Naive thymus-derived CD8-positive, alpha-beta T cell (primary cell): ENCODE measurements at regions not wholly inside any gene's neighbourhood (a gene's known extent, or its start where the extent isn't known, plus 50 kb on each side); places are given as distances from the start of the nearest gene placed in this dataset.

Experiments
- ATAC-seq, 2 donors: fragments of 150-1000 bp; cut with Tn5 transposase in 1 of 2; sonication (Bioruptor Pico), chemical (Tn5 transposase) in 1 of 2; 1 replicate in 1 of 2; 2 replicates in 1 of 2; pipeline ENCODE4 v1.10.0; 2021; ENCODE audit warnings: mild to moderate bottlenecking in 2 of 2, moderate library complexity in 2 of 2
- POLR2A ChIA-PET: fragments of 350-600 bp; sonication (Branson Sonifier 250); formaldehyde crosslinking; loops from one replicate; lab custom pipeline; 2021; ENCODE audit warnings: antibody characterized with exemption; lab: Charles Lee
- DNase-seq, 10 donors: peaks; one replicate each; pipeline versions ENCODE4 v3.0.0 to v3.0.0-alpha.2; 2020 to 2022
- H3K27ac Mint-ChIP-seq, 10 donors: one replicate each; pipeline ENCODE4 v1.8.0; 2020 to 2022; ENCODE audit warnings: mild to moderate bottlenecking in 10 of 10, mixed read lengths in 10 of 10, moderate library complexity in 4 of 10, inconsistent platforms in 1 of 10
- H3K27me3 Mint-ChIP-seq, 5 donors: one replicate each; pipeline ENCODE4 v1.8.0; 2021 to 2022; ENCODE audit warnings: mixed read lengths in 5 of 5
- H3K36me3 Mint-ChIP-seq, 3 donors: one replicate each; pipeline ENCODE4 v1.8.0; 2020 to 2022; ENCODE audit warnings: mixed read lengths in 3 of 3, mild to moderate bottlenecking in 2 of 3, inconsistent platforms in 1 of 3
- H3K4me1 Mint-ChIP-seq, 4 donors: one replicate each; pipeline ENCODE4 v1.8.0; 2021 to 2022; ENCODE audit warnings: mixed read lengths in 4 of 4
- H3K4me3 Mint-ChIP-seq, 10 donors: one replicate each; pipeline ENCODE4 v1.8.0; 2020 to 2022; ENCODE audit warnings: mild to moderate bottlenecking in 10 of 10, mixed read lengths in 10 of 10, moderate library complexity in 6 of 10, inconsistent platforms in 1 of 10
- H3K9me3 Mint-ChIP-seq, 9 donors: one replicate each; pipeline ENCODE4 v1.8.0; 2020 to 2022; ENCODE audit warnings: mixed read lengths in 9 of 9, mild to moderate bottlenecking in 3 of 9, inconsistent platforms in 1 of 9, moderate library complexity in 1 of 9

DNA sequence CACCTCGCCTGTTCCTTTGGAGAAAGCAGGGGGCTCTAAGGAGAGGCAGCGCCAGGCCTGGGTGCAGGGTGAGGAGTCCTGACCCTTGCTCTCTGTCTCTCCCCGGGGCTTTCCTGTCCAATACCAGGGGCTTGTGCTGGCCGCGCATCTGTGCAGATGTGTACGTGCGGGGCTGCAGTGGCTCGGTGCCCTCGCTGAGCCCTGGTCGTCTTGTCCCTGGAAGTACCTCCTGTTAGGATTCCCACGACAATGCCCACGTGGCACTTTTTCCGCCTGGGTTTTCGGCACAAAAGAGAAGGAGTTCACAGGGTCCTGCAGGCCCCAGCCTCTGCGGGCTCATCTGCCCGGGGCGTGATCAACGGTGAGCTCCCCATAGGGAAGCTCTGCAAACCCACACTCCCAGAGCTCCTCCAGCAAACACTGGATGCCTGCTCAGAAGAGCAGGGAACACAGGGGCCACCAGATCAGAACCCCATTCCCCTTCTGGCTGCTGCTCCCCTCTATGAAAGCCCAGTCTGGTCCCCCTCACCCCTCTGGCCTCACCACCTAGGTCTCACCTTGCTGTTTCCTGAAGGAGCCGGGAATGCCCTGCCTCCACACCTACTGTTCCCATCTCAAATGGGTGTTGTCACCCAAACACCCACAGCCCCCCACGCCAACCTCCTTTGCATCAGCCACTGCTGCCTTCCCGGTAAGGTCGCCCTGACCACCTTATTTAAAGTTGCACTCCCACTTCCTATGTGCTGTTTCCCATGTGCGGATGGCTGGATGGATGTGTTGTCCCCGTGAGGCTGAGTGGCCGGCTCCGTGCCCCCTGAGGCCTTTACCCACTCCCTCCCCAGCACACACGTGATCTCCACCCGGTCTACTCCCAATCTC is 62.6 kb upstream of the PRR20G start:
- ATAC-seq (no peak), DNase-seq (no peak)
- no peak overlapping the region for H3K27ac Mint-ChIP-seq
- peaks cover 0 to 2% (median 0%) of the 10 kb centered on the region in 4 donors for H3K4me1 Mint-ChIP-seq
- H3K36me3 Mint-ChIP-seq, result peaks cover 0 to 16% (median 2%) of the 10 kb centered on the region in 3 donors
- POLR2A ChIA-PET, result no interaction called here
- H3K9me3 Mint-ChIP-seq, result peaks cover 0 to 22% (median 6%) of the 10 kb centered on the region in 9 donors
- H3K27me3 Mint-ChIP-seq, result peaks cover 7 to 51% (median 18%) of the 10 kb centered on the region in 5 donors
- peak overlapping the region in 1 of 10 donors; percentile 48 for H3K4me3 Mint-ChIP-seq

DNA sequence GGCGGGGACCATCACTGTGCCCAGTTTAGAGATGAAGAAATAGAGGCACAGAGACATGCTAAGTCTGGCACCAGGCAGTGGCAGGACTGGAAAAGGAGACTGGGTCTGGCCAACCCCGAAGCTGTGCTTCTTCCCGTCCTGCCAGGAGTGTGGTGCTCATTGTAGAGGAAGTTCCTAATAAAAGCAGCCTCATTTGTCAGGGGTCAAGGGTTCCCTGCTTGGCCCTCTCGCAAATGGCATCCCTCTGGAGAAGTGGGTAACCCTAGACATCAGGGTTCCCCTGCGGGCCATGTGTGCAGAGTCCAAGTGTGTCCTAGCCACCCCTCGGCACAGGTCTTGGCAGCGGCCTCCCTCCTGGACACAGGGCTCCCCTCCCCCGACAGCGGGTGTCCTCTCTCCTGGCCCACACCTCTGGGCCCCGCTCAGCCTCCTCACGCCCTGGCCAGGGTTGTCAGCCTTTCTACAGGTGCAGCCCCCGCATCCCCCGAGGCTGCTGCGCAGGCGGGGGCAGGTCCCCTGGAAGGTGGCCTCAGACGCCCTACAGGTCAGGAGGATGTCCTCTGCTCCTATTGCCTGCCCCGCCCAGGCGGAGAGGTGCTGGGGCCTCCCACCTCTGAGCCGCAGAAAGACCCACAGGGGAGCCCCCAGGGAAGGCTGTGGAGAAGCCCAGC is 61.8 kb upstream of the PRR20G start:
- Mint-ChIP-seq H3K4me3 (no peak overlapping the region), H3K36me3 (peaks cover 0 to 16% (median 2%) of the 10 kb centered on the region in 3 donors), H3K9me3 (peaks cover 0 to 21% (median 6%) of the 10 kb centered on the region in 9 donors), H3K4me1 (peaks cover 0 to 2% (median 0%) of the 10 kb centered on the region in 4 donors), H3K27ac (no peak overlapping the region), H3K27me3 (peaks cover 7 to 52% (median 18%) of the 10 kb centered on the region in 5 donors)
- DNase-seq, result no peak
- ATAC-seq, result no peak
- POLR2A ChIA-PET, result no interaction called here

DNA sequence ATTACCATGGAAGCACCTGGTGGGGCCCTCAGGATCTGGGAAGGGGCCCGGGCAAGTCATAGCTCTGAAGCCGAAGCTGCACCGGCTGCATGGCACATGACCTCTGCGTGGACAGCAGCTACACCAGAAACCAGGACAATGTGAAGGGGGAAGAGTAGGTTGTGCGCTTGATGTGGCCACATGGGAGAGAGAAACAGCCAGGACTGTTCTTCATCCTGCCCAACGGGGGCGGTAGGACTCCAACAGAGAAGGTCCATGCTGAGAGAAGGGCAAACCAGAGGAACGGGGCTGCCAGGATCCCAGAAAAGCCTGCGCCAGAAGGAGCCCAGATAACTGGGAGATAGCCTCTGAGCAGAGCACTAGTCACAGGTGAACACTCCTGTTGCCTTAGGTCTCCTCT is 54.9 kb upstream of the PRR20G start:
- H3K27me3 Mint-ChIP-seq, result peaks cover 22 to 71% (median 45%) of the 10 kb centered on the region in 5 donors
- H3K9me3 Mint-ChIP-seq, result peaks cover 0 to 27% (median 5%) of the 10 kb centered on the region in 9 donors
- DNase-seq (no peak), ATAC-seq (no peak)
- H3K4me3 Mint-ChIP-seq, result no peak overlapping the region
- no peak overlapping the region for H3K27ac Mint-ChIP-seq
- H3K36me3 Mint-ChIP-seq, result peaks cover 0 to 14% (median 2%) of the 10 kb centered on the region in 3 donors
- no peaks in the 10 kb centered on the region for H3K4me1 Mint-ChIP-seq
- POLR2A ChIA-PET, result no interaction called here

DNA sequence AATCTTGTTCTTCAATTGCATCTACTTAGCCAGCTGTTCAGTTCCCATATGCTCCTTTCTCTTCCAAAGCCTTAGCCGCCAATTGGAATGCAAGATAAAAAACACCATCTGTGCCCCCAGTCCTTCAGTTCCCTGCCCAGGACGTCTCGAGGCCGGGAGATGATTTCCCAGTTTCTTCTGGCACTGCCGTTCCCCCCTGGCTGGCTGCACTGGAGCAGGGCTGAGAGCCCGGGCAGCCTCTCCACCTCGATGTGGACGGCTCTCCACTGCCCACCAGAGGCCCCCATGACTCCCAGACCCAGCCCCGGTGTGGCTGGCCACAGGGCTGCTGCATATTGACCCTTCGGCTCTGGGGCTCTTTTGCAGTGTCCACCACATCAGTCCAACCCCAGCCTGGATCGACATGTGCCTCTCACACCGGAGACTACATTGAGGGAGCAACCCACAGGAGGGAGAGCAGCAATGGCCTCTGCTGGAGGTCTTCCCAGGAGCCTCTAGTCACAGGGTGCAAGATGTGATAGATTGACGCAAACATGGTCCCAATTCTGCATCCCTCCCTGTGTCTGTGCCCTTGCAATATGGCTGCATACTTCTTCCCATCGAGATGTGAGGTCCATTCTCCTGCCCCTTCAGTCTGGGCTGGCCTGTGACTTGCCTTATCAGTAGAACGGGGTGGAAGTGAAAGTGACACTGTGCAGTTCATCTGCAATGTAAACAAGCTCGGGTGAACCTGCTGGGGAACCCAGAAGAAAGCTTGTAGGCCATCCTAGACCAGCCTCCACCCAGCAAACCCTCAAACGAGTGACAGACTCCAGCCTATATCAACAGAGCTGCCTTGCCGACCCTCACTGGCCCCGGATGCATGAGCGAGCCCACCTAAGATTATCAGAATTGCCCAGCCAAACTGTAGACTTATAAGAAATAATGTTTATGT is 52.3 kb upstream of the PRR20G start:
- H3K36me3 Mint-ChIP-seq, result peaks cover 0 to 4% (median 0%) of the 10 kb centered on the region in 3 donors
- DNase-seq, result no peak
- peaks cover 23 to 71% (median 42%) of the 10 kb centered on the region in 5 donors for H3K27me3 Mint-ChIP-seq
- no peaks in the 10 kb centered on the region for H3K4me1 Mint-ChIP-seq
- ATAC-seq, result no peak
- H3K4me3 Mint-ChIP-seq, result no peak overlapping the region
- no peak overlapping the region for H3K27ac Mint-ChIP-seq
- H3K9me3 Mint-ChIP-seq, result peaks cover 0 to 13% (median 0%) of the 10 kb centered on the region in 9 donors
- POLR2A ChIA-PET, result no interaction called here

DNA sequence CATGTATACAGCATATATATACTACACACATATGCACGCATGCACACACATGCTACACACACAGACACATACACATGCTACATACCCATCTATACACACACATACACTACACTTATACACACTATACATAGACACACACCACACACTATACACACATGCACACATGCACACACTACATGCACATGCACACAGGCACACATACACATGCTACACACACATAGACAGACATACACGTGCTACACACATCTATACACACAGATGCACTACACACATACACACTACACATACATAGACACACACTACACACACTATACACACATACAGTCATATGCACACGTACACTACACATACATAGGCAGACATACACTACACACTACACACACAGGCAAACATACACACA is 51.2 kb upstream of the PRR20G start:
- no peak for DNase-seq
- H3K27me3 Mint-ChIP-seq, result peaks cover 22 to 68% (median 45%) of the 10 kb centered on the region in 5 donors
- H3K27ac Mint-ChIP-seq, result no peak overlapping the region
- H3K36me3 Mint-ChIP-seq, result peaks cover 0 to 4% (median 0%) of the 10 kb centered on the region in 3 donors
- ATAC-seq, result no peak
- peaks cover 0 to 17% (median 9%) of the 10 kb centered on the region in 9 donors for H3K9me3 Mint-ChIP-seq
- H3K4me3 Mint-ChIP-seq, result no peak overlapping the region
- POLR2A ChIA-PET, result no interaction called here
- H3K4me1 Mint-ChIP-seq, result no peaks in the 10 kb centered on the region

DNA sequence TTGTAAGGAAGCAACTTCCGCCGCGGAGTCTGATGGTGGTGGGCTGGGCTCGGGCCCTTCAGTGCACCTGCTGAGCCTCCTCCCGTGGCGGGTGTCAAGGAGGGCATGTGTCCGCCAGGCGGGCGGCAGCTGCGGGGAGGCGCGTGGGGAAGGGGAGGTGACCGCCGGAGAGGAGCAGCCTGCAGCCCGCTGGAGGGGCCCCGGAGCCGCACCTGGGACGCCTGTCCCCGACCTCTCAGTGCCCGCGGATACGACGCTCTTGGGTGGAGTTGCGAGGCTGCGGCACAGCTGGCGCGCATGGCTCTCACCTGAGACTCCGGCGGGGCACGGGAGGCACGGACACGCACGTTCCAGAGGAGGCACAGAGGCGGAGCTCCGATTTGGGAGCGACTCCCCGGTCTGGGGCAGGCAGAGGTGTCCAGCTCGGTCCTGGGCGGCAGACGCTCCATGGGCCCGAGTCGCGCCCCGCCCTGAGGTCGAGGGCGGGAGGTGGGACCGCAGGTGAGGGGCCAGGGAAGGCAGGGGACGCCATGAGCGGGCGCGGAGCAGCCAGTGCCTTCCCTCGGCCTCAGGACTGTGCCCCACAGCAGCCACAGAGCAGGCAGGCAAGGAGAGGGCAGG is 50.2 kb upstream of the PRR20G start:
- Mint-ChIP-seq H3K36me3 (peaks cover 0 to 4% (median 0%) of the 10 kb centered on the region in 3 donors), H3K4me1 (no peaks in the 10 kb centered on the region), H3K4me3 (no peak overlapping the region), H3K9me3 (peaks cover 0 to 20% (median 13%) of the 10 kb centered on the region in 9 donors), H3K27ac (no peak overlapping the region), H3K27me3 (peaks cover 22 to 62% (median 45%) of the 10 kb centered on the region in 5 donors)
- no peak for ATAC-seq
- POLR2A ChIA-PET, result no interaction called here
- DNase-seq, result no peak
